ENCODE measurements at regions not wholly inside any gene's neighbourhood (a gene's known extent, or its start where the extent isn't known, plus 50 kb on each side); places are given as distances from the start of the nearest gene placed in this dataset.

DNA sequence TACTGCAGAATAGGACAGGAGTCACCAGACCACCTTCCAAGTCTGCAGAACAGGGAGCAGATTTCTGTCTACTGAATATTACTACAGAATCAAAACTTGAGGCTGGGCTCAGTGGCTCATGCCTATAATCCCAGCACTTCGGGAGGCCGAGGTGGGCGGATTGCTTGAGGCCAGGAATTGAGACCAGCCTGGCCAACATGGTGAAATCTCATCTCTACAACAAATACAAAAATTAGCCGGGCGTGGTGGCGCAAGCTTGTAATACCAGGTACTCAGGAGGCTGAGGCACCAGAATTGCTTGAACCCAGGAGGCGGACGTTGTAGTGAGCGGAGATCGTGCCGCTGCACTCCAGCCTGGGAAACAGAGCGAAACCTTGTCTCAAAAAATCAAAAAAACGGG is 710.8 kb upstream of the WWC1 start:
- 90% methylated on average over 13 of the region's 13 CpGs for WGBS
- no peak overlapping the region for H3K27ac ChIP-seq (ENCODE audit: low read depth in 1 of 2, low read length in 2 of 2)

DNA sequence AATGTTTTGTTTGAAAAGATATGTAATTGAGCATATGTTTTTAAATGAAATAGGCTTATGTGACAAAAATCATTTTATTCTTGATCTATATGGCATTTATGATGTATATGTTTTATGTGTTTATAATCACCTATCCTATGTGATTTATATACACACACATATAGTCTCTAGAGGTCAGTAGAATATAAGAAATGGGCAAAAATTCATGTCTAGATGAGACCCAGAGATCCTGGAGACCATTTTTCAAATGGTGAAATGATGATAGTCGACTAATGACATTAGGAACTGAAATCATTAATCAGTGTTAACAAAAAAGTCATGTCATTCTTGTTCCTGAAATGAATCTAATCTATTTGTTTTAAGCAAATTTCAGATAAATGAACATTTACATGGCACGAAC is 709.2 kb upstream of the WWC1 start:
- no peak for DNase-seq (ENCODE audit: low spot score)

More for the DNA sequence above, 710.8 kb upstream of the WWC1 start:
- Histone ChIP-seq H3K27me3 (ENCODE audit: control insufficient read depth in 4 of 4, insufficient read depth in 4 of 4, low read length in 3 of 4) (no peaks in the 10 kb centered on the region), H3K9ac (ENCODE audit: low read depth in 1 of 2, low read length in 2 of 2) (no peak overlapping the region), H3K36me3 (ENCODE audit: control insufficient read depth in 4 of 4, insufficient read depth in 3 of 4, low read depth in 1 of 4, low read length in 3 of 4) (no peaks in the 10 kb centered on the region), H3K4me3 (ENCODE audit: low read depth in 1 of 3, low read length in 3 of 3) (no peak overlapping the region), H3K4me1 (ENCODE audit: control insufficient read depth in 4 of 4, insufficient read depth in 4 of 4, low read length in 3 of 4) (no peaks in the 10 kb centered on the region), H3K9me3 (ENCODE audit: control insufficient read depth in 4 of 4, low read length in 3 of 4) (no peaks in the 10 kb centered on the region)
- DNase-seq (ENCODE audit: low spot score), result no peak
- TF ChIP-seq FOXA2 (IDR thresholded peaks at IDR 0.05) (no peak), YY1 (IDR thresholded peaks at IDR 0.05) (no peak), RAD21 (IDR thresholded peaks at IDR 0.05) (no peak), HNF4A (conservative IDR thresholded peaks at IDR 0.05) (no peak), FOXA1 (IDR thresholded peaks at IDR 0.05) (no peak), EGR1 (IDR thresholded peaks at IDR 0.05; ENCODE audit: low read depth in 2 of 2) (no peak)

More for the DNA sequence above, 709.2 kb upstream of the WWC1 start:
- Histone ChIP-seq H3K4me1 (ENCODE audit: control insufficient read depth in 4 of 4, insufficient read depth in 4 of 4, low read length in 3 of 4) (peaks cover 0 to 4% (median 0%) of the 10 kb centered on the region in 4 donors), H3K9me3 (ENCODE audit: control insufficient read depth in 4 of 4, low read length in 3 of 4) (no peaks in the 10 kb centered on the region), H3K4me3 (ENCODE audit: low read depth in 1 of 3, low read length in 3 of 3) (no peak overlapping the region), H3K9ac (ENCODE audit: low read depth in 1 of 2, low read length in 2 of 2) (no peak overlapping the region), H3K27me3 (ENCODE audit: control insufficient read depth in 4 of 4, insufficient read depth in 4 of 4, low read length in 3 of 4) (no peaks in the 10 kb centered on the region), H3K36me3 (ENCODE audit: control insufficient read depth in 4 of 4, insufficient read depth in 3 of 4, low read depth in 1 of 4, low read length in 3 of 4) (no peaks in the 10 kb centered on the region), H3K27ac (ENCODE audit: low read depth in 1 of 2, low read length in 2 of 2) (no peak overlapping the region)
- 70% methylated on average over 2 of the region's 2 CpGs for WGBS
- TF ChIP-seq YY1 (IDR thresholded peaks at IDR 0.05), result no peak
- no peak for TF ChIP-seq RXRA (IDR thresholded peaks at IDR 0.05)
- no peak for TF ChIP-seq SP1 (IDR thresholded peaks at IDR 0.05)
- TF ChIP-seq, protein P1, sequence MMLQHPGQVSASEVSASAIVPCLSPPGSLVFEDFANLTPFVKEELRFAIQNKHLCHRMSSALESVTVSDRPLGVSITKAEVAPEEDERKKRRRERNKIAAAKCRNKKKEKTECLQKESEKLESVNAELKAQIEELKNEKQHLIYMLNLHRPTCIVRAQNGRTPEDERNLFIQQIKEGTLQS (IDR thresholded peaks at IDR 0.05), result no peak
- TF ChIP-seq, protein P2, sequence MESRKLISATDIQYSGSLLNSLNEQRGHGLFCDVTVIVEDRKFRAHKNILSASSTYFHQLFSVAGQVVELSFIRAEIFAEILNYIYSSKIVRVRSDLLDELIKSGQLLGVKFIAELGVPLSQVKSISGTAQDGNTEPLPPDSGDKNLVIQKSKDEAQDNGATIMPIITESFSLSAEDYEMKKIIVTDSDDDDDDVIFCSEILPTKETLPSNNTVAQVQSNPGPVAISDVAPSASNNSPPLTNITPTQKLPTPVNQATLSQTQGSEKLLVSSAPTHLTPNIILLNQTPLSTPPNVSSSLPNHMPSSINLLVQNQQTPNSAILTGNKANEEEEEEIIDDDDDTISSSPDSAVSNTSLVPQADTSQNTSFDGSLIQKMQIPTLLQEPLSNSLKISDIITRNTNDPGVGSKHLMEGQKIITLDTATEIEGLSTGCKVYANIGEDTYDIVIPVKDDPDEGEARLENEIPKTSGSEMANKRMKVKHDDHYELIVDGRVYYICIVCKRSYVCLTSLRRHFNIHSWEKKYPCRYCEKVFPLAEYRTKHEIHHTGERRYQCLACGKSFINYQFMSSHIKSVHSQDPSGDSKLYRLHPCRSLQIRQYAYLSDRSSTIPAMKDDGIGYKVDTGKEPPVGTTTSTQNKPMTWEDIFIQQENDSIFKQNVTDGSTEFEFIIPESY (IDR thresholded peaks at IDR 0.05), result no peak
- TF ChIP-seq, protein P3, sequence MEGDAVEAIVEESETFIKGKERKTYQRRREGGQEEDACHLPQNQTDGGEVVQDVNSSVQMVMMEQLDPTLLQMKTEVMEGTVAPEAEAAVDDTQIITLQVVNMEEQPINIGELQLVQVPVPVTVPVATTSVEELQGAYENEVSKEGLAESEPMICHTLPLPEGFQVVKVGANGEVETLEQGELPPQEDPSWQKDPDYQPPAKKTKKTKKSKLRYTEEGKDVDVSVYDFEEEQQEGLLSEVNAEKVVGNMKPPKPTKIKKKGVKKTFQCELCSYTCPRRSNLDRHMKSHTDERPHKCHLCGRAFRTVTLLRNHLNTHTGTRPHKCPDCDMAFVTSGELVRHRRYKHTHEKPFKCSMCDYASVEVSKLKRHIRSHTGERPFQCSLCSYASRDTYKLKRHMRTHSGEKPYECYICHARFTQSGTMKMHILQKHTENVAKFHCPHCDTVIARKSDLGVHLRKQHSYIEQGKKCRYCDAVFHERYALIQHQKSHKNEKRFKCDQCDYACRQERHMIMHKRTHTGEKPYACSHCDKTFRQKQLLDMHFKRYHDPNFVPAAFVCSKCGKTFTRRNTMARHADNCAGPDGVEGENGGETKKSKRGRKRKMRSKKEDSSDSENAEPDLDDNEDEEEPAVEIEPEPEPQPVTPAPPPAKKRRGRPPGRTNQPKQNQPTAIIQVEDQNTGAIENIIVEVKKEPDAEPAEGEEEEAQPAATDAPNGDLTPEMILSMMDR (IDR thresholded peaks at IDR 0.05; ENCODE audit: low read depth, low read length, missing input control), result no peak
- TF ChIP-seq, protein P4, sequence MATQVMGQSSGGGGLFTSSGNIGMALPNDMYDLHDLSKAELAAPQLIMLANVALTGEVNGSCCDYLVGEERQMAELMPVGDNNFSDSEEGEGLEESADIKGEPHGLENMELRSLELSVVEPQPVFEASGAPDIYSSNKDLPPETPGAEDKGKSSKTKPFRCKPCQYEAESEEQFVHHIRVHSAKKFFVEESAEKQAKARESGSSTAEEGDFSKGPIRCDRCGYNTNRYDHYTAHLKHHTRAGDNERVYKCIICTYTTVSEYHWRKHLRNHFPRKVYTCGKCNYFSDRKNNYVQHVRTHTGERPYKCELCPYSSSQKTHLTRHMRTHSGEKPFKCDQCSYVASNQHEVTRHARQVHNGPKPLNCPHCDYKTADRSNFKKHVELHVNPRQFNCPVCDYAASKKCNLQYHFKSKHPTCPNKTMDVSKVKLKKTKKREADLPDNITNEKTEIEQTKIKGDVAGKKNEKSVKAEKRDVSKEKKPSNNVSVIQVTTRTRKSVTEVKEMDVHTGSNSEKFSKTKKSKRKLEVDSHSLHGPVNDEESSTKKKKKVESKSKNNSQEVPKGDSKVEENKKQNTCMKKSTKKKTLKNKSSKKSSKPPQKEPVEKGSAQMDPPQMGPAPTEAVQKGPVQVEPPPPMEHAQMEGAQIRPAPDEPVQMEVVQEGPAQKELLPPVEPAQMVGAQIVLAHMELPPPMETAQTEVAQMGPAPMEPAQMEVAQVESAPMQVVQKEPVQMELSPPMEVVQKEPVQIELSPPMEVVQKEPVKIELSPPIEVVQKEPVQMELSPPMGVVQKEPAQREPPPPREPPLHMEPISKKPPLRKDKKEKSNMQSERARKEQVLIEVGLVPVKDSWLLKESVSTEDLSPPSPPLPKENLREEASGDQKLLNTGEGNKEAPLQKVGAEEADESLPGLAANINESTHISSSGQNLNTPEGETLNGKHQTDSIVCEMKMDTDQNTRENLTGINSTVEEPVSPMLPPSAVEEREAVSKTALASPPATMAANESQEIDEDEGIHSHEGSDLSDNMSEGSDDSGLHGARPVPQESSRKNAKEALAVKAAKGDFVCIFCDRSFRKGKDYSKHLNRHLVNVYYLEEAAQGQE (IDR thresholded peaks at IDR 0.05), result no peak
- no peak for TF ChIP-seq GABPA (IDR thresholded peaks at IDR 0.05 in 1 of 2, conservative IDR thresholded peaks at IDR 0.05 in 1 of 2)

Measured in liver (tissue), 8 donors.